GM13976 (cell line): ENCODE measurements at regions not wholly inside any gene's neighbourhood (a gene's known extent, or its start where the extent isn't known, plus 50 kb on each side); places are given as distances from the start of the nearest gene placed in this dataset.

ENCODE experiments used
- DNase-seq: peaks from one replicate; pipeline ENCODE4 v3.0.0; 2012; ENCODE audit warnings: low spot score
- in situ Hi-C: fragments of 300-500 bp; cut with MboI; formaldehyde crosslinking; loops from one replicate; pipeline ENCODE4 v1.12.0; 2022; ENCODE audit warnings: low sequenced_read_pairs, mixed read lengths, inconsistent platforms; ENCODE audit not compliant: unreplicated experiment
- TF ChIP-seq, protein P1 (sequence below): IDR thresholded peaks from 2 replicates; pipeline ENCODE4 v1.5.1; 2012; ENCODE audit warnings: borderline replicate concordance, mild to moderate bottlenecking; ENCODE audit not compliant: insufficient read depth; ENCODE audit errors: extremely low read depth, missing control alignments, control extremely low read depth

GRCh38 chr6:150299873-150300485 is 68.8 kb upstream of the IYD start:
- in situ Hi-C loops = no loop called here
- TF ChIP-seq, protein P1, sequence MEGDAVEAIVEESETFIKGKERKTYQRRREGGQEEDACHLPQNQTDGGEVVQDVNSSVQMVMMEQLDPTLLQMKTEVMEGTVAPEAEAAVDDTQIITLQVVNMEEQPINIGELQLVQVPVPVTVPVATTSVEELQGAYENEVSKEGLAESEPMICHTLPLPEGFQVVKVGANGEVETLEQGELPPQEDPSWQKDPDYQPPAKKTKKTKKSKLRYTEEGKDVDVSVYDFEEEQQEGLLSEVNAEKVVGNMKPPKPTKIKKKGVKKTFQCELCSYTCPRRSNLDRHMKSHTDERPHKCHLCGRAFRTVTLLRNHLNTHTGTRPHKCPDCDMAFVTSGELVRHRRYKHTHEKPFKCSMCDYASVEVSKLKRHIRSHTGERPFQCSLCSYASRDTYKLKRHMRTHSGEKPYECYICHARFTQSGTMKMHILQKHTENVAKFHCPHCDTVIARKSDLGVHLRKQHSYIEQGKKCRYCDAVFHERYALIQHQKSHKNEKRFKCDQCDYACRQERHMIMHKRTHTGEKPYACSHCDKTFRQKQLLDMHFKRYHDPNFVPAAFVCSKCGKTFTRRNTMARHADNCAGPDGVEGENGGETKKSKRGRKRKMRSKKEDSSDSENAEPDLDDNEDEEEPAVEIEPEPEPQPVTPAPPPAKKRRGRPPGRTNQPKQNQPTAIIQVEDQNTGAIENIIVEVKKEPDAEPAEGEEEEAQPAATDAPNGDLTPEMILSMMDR = no peak
- no peak for DNase-seq

- in situ Hi-C loops = no loop called here
- peak; percentile 51 for DNase-seq
- TF ChIP-seq, protein P1 = no peak
These were observed 66.8 kb upstream of the IYD start for GRCh38 chr6:150301846-150302519.

DNA sequence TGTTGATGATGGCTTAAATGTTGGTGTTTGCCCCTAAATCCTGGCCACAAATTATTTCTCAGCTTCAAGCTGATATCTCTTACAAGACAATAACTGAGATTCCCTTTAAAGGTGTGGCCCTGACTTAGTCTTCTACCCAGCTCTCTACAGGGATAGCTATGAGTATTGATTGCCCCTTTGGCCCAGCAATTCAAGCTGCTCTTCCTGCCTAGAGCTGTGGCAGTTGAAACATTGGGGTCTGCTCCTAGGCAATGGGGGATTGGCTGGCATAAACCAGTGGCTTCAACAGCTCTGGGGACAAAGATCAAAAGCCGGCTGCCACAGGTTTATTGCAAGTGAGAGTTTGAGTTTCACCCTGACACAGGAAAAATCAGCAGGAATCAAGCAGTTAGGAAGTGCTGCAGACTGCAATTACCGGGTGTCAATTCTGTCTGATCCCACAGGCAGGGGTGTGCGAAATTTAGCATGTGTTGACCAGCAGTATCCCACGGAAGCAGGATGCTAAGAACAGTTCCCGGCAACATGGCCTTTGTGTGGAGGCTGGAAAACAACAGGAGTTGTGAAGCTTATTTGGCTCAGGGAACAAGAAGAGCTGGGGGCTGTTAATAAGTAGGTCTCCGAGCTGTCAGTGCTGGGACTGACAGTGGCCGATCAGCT is 66.2 kb upstream of the IYD start:
- in situ Hi-C loops = no loop called here
- TF ChIP-seq, protein P1 = no peak
- no peak for DNase-seq

- in situ Hi-C loops = no loop called here
- no peak for DNase-seq
- TF ChIP-seq, protein P1 = no peak
These were observed 65.6 kb upstream of the IYD start for GRCh38 chr6:150303256-150303655.

GRCh38 chr6:150304429-150304828 is 64.4 kb upstream of the IYD start:
- in situ Hi-C loops = no loop called here
- TF ChIP-seq, protein P1 = no peak
- no peak for DNase-seq

GRCh38 chr6:150306290-150306689 is 62.5 kb upstream of the IYD start:
- DNase-seq = no peak
- in situ Hi-C loops = no loop called here
- TF ChIP-seq, protein P1 = no peak

DNA sequence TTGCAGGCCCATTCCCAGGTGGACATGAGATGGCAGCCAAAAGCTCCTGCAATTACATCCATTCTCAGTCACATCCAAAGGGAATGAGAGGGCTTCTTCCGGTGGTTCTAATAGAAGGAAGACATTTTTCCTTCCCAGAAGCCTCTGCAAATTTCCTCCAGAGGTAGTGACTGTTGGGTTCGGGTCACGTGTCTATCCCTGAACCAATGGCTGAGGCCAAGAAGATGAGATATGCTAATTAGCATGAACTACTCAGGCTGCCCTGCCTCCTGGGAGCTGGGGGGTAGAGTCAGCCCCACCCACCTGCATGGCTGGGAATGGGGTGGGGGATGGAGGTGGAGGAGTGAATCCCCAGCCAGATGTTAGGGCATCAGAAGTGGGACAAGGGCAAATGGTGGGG is 61.3 kb upstream of the IYD start:
- no peak for DNase-seq
- TF ChIP-seq, protein P1 = no peak
- in situ Hi-C loops = no loop called here
